A549 (cell line): ENCODE measurements at regions not wholly inside any gene's neighbourhood (a gene's known extent, or its start where the extent isn't known, plus 50 kb on each side); places are given as distances from the start of the nearest gene placed in this dataset.

Source experiments
- EP300 ChIP-seq, 2 experiments: fragments of >200 bp; sonication (Bioruptor Twin); formaldehyde crosslinking; IDR thresholded peaks; 2 replicates in 1 of 2; 3 replicates in 1 of 2; pipeline ENCODE4 v1.6.1; 2016 to 2017
- MAZ ChIP-seq: fragments of 150-350 bp; IDR thresholded peaks from 2 replicates; pipeline ENCODE4 v1.6.1; 2014; ENCODE audit warnings: antibody characterized with exemption, low read depth, low read length, borderline replicate concordance

- TF ChIP-seq MAZ (no peak), EP300 (IDR thresholded peaks at IDR 0.05) (no peak)
These were observed 139.4 kb downstream of the EPC1 start for GRCh38 chr10:32207544-32207943.
